Inferior parietal cortex (tissue), 1 donor: ENCODE measurements at regions not wholly inside any gene's neighbourhood (a gene's known extent, or its start where the extent isn't known, plus 50 kb on each side); places are given as distances from the start of the nearest gene placed in this dataset.

Experiments used
- DNase-seq: peaks from one replicate; pipeline ENCODE4 v3.0.0-alpha.2; 2016; ENCODE audit errors: extremely low spot score

DNA sequence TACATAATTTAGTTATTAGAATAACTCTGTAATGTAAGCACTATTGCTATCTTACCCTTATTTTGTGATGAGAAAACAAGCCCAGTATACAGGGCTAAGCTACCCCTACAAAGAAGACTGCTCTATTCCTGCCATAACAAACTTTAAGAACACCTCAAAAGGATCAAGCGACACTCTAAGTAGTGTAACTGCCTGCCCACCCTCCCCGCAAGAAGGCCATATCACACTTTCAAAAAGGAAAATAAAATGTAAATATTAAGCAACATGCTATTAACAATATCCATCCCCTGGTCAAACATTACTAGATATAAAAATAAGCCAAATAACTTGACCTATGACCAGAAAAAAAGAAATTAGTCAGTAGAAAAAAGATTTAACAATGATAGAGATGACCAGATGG lies 741.7 kb upstream of the CNTNAP5 start:
- DNase-seq = no peak

DNA sequence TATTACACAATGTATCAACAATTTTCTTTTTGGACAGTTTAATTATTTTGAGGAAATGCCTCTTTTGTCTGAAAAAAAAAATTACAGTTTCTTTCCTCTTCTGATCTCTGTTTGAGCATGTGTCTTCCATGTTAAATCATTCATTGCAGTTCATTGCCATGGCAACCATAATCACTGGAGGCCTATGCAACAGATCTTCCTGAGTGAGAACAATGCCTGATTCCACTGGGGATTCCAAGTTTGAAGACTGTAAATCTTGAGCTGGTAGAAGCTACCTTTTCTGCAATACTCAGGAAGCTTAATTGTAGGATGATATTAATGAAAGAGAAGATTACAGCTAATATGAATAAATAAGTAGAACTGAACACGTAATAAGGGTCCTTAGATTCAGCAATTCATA lies 721.4 kb upstream of the CNTNAP5 start:
- no peak for DNase-seq
